K562 (cell line): ENCODE measurements at regions not wholly inside any gene's neighbourhood (a gene's known extent, or its start where the extent isn't known, plus 50 kb on each side); places are given as distances from the start of the nearest gene placed in this dataset.

ENCODE experiments used
- ADNP ChIP-seq: fragments of 200-800 bp; sonication (Bioruptor generic); IDR thresholded peaks from 2 replicates; pipeline ENCODE4 v1.6.1; 2016; ENCODE audit warnings: missing genetic modification characterization, missing compliant biosample characterization
- HDAC8 ChIP-seq: fragments of 450-650 bp; IDR thresholded peaks from 2 replicates; pipeline ENCODE4 v1.6.1; 2016; ENCODE audit warnings: mild to moderate bottlenecking, missing genetic modification characterization, moderate library complexity, missing compliant biosample characterization
- NKRF ChIP-seq: fragments of 450-650 bp; IDR thresholded peaks from 2 replicates; pipeline ENCODE4 v1.6.1; 2016; ENCODE audit warnings: borderline replicate concordance
- NR2C2 ChIP-seq, 2 experiments: fragments of 200-800 bp in 1 of 2; sonication (Bioruptor generic) in 1 of 2; sonication (generic) in 1 of 2; formaldehyde crosslinking in 1 of 2; IDR thresholded peaks; 2 replicates each; pipeline versions ENCODE4 v1.6.1 to v1.8.0; 2016 to 2022; ENCODE audit warnings: mild to moderate bottlenecking in 1 of 2, missing compliant biosample characterization in 1 of 2, missing genetic modification characterization in 1 of 2, missing genetic modification reagents in 1 of 2
- PHTF2 ChIP-seq: fragments of 250-450 bp; sonication (Bioruptor Pico); IDR thresholded peaks from 2 replicates; pipeline ENCODE4 v1.5.0; 2021; ENCODE audit warnings: mild to moderate bottlenecking
- STAT5B ChIP-seq: fragments of 250-450 bp; sonication (Bioruptor Pico); IDR thresholded peaks from 2 replicates; pipeline ENCODE4 v1.8.0; 2021; ENCODE audit warnings: mild to moderate bottlenecking, inconsistent platforms
- ZNF717 ChIP-seq: fragments of 250-450 bp; sonication (Bioruptor Pico); IDR thresholded peaks from 2 replicates; pipeline ENCODE4 v1.5.0; 2021
- TF ChIP-seq, protein P1 (sequence below), 2 experiments: fragments of 450-650 bp in 1 of 2; sonication (generic) in 1 of 2; formaldehyde crosslinking in 1 of 2; IDR thresholded peaks; 2 replicates each; pipeline versions ENCODE4 v1.7.1 to v1.9.0; 2016 to 2022; ENCODE audit warnings: inconsistent platforms in 1 of 2, mild to moderate bottlenecking in 1 of 2, missing genetic modification reagents in 1 of 2

DNA sequence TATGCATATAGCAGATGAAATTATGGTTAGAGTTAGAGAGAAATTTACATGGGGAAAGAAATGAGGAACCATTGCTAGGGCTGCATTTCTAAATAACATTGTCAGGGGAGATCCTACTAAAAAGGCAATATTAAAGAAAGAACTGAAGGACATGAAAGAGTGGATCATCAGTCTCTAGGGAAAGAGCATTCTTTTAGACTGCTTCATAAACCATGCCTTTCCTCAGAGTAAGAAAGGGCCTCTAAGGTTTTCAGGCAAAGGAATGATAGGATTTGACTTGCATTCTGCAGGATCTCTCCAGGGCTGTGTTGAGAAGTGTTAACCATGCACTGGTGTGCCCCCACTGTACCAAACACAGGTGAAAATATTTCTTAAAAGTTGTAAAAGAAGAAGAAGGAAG is 385.4 kb upstream of the MAD2L1 start (continued):
- TF ChIP-seq, protein P1, sequence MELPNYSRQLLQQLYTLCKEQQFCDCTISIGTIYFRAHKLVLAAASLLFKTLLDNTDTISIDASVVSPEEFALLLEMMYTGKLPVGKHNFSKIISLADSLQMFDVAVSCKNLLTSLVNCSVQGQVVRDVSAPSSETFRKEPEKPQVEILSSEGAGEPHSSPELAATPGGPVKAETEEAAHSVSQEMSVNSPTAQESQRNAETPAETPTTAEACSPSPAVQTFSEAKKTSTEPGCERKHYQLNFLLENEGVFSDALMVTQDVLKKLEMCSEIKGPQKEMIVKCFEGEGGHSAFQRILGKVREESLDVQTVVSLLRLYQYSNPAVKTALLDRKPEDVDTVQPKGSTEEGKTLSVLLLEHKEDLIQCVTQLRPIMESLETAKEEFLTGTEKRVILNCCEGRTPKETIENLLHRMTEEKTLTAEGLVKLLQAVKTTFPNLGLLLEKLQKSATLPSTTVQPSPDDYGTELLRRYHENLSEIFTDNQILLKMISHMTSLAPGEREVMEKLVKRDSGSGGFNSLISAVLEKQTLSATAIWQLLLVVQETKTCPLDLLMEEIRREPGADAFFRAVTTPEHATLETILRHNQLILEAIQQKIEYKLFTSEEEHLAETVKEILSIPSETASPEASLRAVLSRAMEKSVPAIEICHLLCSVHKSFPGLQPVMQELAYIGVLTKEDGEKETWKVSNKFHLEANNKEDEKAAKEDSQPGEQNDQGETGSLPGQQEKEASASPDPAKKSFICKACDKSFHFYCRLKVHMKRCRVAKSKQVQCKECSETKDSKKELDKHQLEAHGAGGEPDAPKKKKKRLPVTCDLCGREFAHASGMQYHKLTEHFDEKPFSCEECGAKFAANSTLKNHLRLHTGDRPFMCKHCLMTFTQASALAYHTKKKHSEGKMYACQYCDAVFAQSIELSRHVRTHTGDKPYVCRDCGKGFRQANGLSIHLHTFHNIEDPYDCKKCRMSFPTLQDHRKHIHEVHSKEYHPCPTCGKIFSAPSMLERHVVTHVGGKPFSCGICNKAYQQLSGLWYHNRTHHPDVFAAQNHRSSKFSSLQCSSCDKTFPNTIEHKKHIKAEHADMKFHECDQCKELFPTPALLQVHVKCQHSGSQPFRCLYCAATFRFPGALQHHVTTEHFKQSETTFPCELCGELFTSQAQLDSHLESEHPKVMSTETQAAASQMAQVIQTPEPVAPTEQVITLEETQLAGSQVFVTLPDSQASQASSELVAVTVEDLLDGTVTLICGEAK (IDR thresholded peaks at IDR 0.05), result no peak
- TF ChIP-seq, protein P1 (CRISPR knock-in tag; IDR thresholded peaks at IDR 0.05), result no peak
- no peak for TF ChIP-seq HDAC8 (tag)
- TF ChIP-seq ZNF717 (CRISPR knock-in tag), result no peak
- no peak for TF ChIP-seq ADNP (tag)
- no peak for TF ChIP-seq NR2C2 (CRISPR knock-in tag; IDR thresholded peaks at IDR 0.05)
- no peak for TF ChIP-seq NR2C2 (tag; IDR thresholded peaks at IDR 0.05)
- TF ChIP-seq PHTF2 (CRISPR knock-in tag), result no peak
- TF ChIP-seq NKRF, result no peak
- no peak for TF ChIP-seq STAT5B (CRISPR knock-in tag)
